Neural progenitor cell (in vitro differentiated cells): ENCODE measurements at regions not wholly inside any gene's neighbourhood (a gene's known extent, or its start where the extent isn't known, plus 50 kb on each side); places are given as distances from the start of the nearest gene placed in this dataset.

ENCODE experiments used
- DNase-seq: peaks from one replicate; pipeline ENCODE4 v3.0.0-alpha.2; 2016; ENCODE audit warnings: low spot score
- H2AFZ ChIP-seq: fragments of 200-600 bp; sonication (generic); replicated peaks from 2 replicates; pipeline ENCODE4 v1.6.1; 2016; ENCODE audit warnings: antibody characterized with exemption
- H3F3A ChIP-seq: fragments of 200-600 bp; sonication (generic); 2 replicates; pipeline ENCODE4 v1.6.1; 2016; ENCODE audit warnings: antibody characterized with exemption, low read depth
- H3K27ac ChIP-seq: fragments of 200-600 bp; sonication (generic); 2 replicates; pipeline ENCODE4 v1.5.1; 2016; ENCODE audit warnings: mild to moderate bottlenecking
- H3K27me3 ChIP-seq: fragments of 200-600 bp; sonication (generic); 2 replicates; pipeline ENCODE4 v1.6.1; 2016; ENCODE audit warnings: mild to moderate bottlenecking, moderate library complexity
- H3K36me3 ChIP-seq: fragments of 200-600 bp; sonication (generic); 2 replicates; pipeline ENCODE4 v1.5.1; 2016
- H3K4me1 ChIP-seq: fragments of 200-600 bp; sonication (generic); 2 replicates; pipeline ENCODE4 v1.6.1; 2016; ENCODE audit warnings: mixed run types
- H3K4me2 ChIP-seq: fragments of 200-600 bp; sonication (generic); 2 replicates; pipeline ENCODE4 v1.6.1; 2016
- H3K4me3 ChIP-seq: fragments of 200-600 bp; sonication (generic); 2 replicates; pipeline ENCODE4 v1.5.1; 2016
- H3K79me2 ChIP-seq: fragments of 200-600 bp; sonication (generic); 2 replicates; pipeline ENCODE4 v1.6.1; 2016; ENCODE audit warnings: low read depth
- H3K9ac ChIP-seq: fragments of 200-600 bp; sonication (generic); 2 replicates; pipeline ENCODE4 v1.6.1; 2016
- H3K9me3 ChIP-seq: fragments of 200-600 bp; sonication (generic); 2 replicates; pipeline ENCODE4 v1.5.1; 2016; ENCODE audit warnings: low read depth
- H4K20me1 ChIP-seq: fragments of 200-600 bp; sonication (generic); 2 replicates; pipeline ENCODE4 v1.6.1; 2016; ENCODE audit warnings: low read depth
- H3K27ac Mint-ChIP-seq: 3 replicates; pipeline ENCODE4 v1.8.0; 2021; ENCODE audit warnings: mixed read lengths
- H3K27me3 Mint-ChIP-seq: 2 replicates; pipeline ENCODE4 v1.8.0; 2022; ENCODE audit warnings: low read depth, mild to moderate bottlenecking, inconsistent platforms, moderate library complexity, mixed read lengths; ENCODE audit not compliant: insufficient read depth
- H3K36me3 Mint-ChIP-seq: 3 replicates; pipeline ENCODE4 v1.8.0; 2021; ENCODE audit warnings: mixed read lengths
- H3K4me1 Mint-ChIP-seq: 3 replicates; pipeline ENCODE4 v1.8.0; 2021; ENCODE audit warnings: mixed read lengths
- H3K4me3 Mint-ChIP-seq: 3 replicates; pipeline ENCODE4 v1.8.0; 2021; ENCODE audit warnings: mild to moderate bottlenecking, moderate library complexity, mixed read lengths
- H3K9me3 Mint-ChIP-seq: 3 replicates; pipeline ENCODE4 v1.8.0; 2020; ENCODE audit warnings: mixed read lengths
- EZH2 ChIP-seq: fragments of 200-600 bp; sonication (generic); IDR thresholded peaks from 2 replicates; pipeline ENCODE4 v1.6.1; 2017; ENCODE audit warnings: antibody characterized with exemption, mild to moderate bottlenecking, moderate library complexity
- EZH2phosphoT487 ChIP-seq: fragments of 200-600 bp; sonication (generic); IDR thresholded peaks from 2 replicates; pipeline ENCODE4 v1.6.1; 2017; ENCODE audit warnings: antibody characterized with exemption
- TF ChIP-seq, protein P1 (sequence below): fragments of 200-600 bp; sonication (generic); IDR thresholded peaks from 2 replicates; pipeline ENCODE4 v1.5.1; 2017; ENCODE audit warnings: antibody characterized with exemption, mild to moderate bottlenecking

DNA sequence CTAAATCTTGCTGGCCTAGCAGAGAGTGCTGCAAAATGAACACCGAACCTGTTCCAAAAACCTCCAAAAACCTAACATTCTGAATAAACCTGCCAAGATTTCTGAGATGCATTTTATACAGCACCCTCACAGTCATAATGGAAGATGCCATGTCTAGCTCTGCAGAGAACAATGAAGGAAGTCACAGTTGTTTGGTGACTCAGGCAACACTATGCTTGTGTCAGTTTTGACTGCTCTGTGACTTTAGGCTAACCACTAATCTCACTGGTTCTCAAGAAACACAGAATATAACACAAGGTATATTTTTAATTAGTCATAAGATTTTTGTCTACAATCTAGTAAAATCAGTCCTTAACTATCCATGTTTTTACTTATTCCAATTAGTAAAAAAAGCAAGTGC lies 606.6 kb downstream of the TBL1XR1 start:
- Mint-ChIP-seq H3K9me3 (no peaks in the 10 kb centered on the region), H3K36me3 (no peaks in the 10 kb centered on the region), H3K27ac (peak overlapping the region; percentile 35), H3K4me1 (peaks cover 19% of the 10 kb centered on the region), H3K4me3 (no peak overlapping the region), H3K27me3 (no peaks in the 10 kb centered on the region)
- Histone ChIP-seq H4K20me1 (no peaks in the 10 kb centered on the region), H3K36me3 (no peaks in the 10 kb centered on the region), H2AFZ (peak overlapping the region; percentile 68), H3K27me3 (no peaks in the 10 kb centered on the region), H3K27ac (no peak overlapping the region), H3K4me3 (no peak overlapping the region), H3F3A (no peaks in the 10 kb centered on the region), H3K79me2 (no peaks in the 10 kb centered on the region), H3K4me2 (no peak overlapping the region), H3K9me3 (no peaks in the 10 kb centered on the region), H3K4me1 (no peaks in the 10 kb centered on the region), H3K9ac (no peak overlapping the region)
- TF ChIP-seq EZH2, result no peak
- no peak for TF ChIP-seq EZH2phosphoT487
- TF ChIP-seq, protein P1, sequence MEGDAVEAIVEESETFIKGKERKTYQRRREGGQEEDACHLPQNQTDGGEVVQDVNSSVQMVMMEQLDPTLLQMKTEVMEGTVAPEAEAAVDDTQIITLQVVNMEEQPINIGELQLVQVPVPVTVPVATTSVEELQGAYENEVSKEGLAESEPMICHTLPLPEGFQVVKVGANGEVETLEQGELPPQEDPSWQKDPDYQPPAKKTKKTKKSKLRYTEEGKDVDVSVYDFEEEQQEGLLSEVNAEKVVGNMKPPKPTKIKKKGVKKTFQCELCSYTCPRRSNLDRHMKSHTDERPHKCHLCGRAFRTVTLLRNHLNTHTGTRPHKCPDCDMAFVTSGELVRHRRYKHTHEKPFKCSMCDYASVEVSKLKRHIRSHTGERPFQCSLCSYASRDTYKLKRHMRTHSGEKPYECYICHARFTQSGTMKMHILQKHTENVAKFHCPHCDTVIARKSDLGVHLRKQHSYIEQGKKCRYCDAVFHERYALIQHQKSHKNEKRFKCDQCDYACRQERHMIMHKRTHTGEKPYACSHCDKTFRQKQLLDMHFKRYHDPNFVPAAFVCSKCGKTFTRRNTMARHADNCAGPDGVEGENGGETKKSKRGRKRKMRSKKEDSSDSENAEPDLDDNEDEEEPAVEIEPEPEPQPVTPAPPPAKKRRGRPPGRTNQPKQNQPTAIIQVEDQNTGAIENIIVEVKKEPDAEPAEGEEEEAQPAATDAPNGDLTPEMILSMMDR, result no peak
- DNase-seq, result no peak

DNA sequence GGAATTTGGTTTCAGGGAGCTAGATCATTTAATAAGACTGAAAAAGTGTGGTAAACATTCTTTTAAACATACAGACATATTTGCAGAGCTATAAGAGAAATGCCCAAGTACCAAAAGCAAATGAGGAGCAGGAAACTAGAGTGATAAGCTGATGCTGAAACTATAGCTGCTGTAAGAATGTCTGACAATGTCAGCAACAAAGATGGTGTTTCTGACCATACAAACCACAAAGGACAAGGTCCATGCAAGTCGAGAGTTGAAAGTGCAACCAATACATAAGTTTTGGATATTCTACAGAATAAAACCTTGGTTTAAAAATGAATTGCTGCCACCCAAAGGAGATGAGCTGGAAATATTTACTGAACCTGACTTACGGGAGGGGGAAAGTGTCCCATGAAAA lies 610.2 kb downstream of the TBL1XR1 start:
- H3K9me3 Mint-ChIP-seq, result peaks cover 6% of the 10 kb centered on the region
- H3K4me3 Mint-ChIP-seq, result no peak overlapping the region
- H3K27me3 ChIP-seq, result no peaks in the 10 kb centered on the region

DNA sequence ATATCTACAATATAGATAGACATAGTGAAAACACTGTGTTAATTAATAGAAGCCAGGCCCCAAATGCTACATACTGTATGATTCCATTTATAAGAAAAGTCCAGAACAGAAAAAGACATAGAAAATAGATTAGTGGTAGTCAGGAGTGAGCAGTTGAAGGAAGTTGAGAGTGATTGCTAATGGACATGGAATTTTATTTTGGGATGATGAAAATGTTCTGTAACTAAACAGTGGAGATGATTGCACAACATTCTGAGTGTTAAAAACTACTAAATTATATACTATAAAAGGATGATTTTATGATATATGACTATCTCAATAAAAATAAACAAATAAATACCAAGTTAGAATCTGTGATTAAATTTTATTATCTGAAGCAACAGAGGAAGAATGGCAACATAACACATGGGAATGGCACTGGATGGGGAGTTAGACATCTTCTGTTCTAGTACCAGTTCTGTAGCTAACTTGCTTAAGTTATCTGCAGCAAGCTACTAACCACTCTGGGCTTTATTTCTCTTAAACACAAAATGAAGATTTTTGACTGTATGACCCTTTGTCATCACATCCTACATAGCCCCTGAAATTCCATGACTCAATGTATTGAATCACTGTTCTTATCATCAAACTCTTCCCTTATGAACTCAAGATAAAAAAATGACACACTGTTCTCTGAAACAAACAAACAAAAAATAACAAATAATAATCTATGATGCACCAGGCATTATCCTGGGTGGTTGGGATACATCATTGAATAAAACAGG lies 612.7 kb downstream of the TBL1XR1 start:
- no peaks in the 10 kb centered on the region for H3K36me3 ChIP-seq
- Mint-ChIP-seq H3K27me3 (peaks cover 2% of the 10 kb centered on the region), H3K27ac (no peak overlapping the region), H3K4me1 (no peaks in the 10 kb centered on the region), H3K9me3 (peaks cover 6% of the 10 kb centered on the region), H3K4me3 (no peak overlapping the region), H3K36me3 (peaks cover 1% of the 10 kb centered on the region)
- TF ChIP-seq EZH2, result no peak
- TF ChIP-seq, protein P1, result no peak
- no peak for TF ChIP-seq EZH2phosphoT487
- H3K4me2 ChIP-seq, result no peak overlapping the region
- no peaks in the 10 kb centered on the region for H3F3A ChIP-seq
- H3K9ac ChIP-seq, result no peak overlapping the region
- no peaks in the 10 kb centered on the region for H3K4me1 ChIP-seq
- no peak overlapping the region for H2AFZ ChIP-seq
- no peak overlapping the region for H3K27ac ChIP-seq
- H3K27me3 ChIP-seq, result no peaks in the 10 kb centered on the region
- H3K4me3 ChIP-seq, result no peak overlapping the region
- H4K20me1 ChIP-seq, result no peaks in the 10 kb centered on the region
- H3K79me2 ChIP-seq, result no peaks in the 10 kb centered on the region
- DNase-seq, result no peak
- H3K9me3 ChIP-seq, result peaks cover 9% of the 10 kb centered on the region

More for the DNA sequence above, 610.2 kb downstream of the TBL1XR1 start:
- no peak overlapping the region for H3K9ac ChIP-seq
- no peak for DNase-seq
- no peak overlapping the region for H3K4me3 ChIP-seq
- H4K20me1 ChIP-seq, result no peaks in the 10 kb centered on the region
- Mint-ChIP-seq H3K4me1 (peaks cover 3% of the 10 kb centered on the region), H3K27ac (no peak overlapping the region), H3K36me3 (peaks cover 1% of the 10 kb centered on the region), H3K27me3 (peaks cover 2% of the 10 kb centered on the region)
- H3K36me3 ChIP-seq, result no peaks in the 10 kb centered on the region
- TF ChIP-seq, protein P1, result no peak
- TF ChIP-seq EZH2 (no peak), EZH2phosphoT487 (no peak)
- no peak overlapping the region for H2AFZ ChIP-seq
- H3K27ac ChIP-seq, result no peak overlapping the region
- H3F3A ChIP-seq, result no peaks in the 10 kb centered on the region
- peaks cover 9% of the 10 kb centered on the region for H3K9me3 ChIP-seq
- H3K4me1 ChIP-seq, result no peaks in the 10 kb centered on the region
- no peak overlapping the region for H3K4me2 ChIP-seq
- no peaks in the 10 kb centered on the region for H3K79me2 ChIP-seq
